Loucy (cell line): ENCODE measurements at regions not wholly inside any gene's neighbourhood (a gene's known extent, or its start where the extent isn't known, plus 50 kb on each side); places are given as distances from the start of the nearest gene placed in this dataset.

ENCODE experiments used
- CTCF ChIP-seq: fragments of 200-600 bp; sonication (generic); conservative IDR thresholded peaks from 2 replicates; pipeline ENCODE4 v1.5.1; 2014; ENCODE audit warnings: mild to moderate bottlenecking, antibody characterized with exemption, low read length
- EZH2phosphoT487 ChIP-seq: fragments of 200-600 bp; IDR thresholded peaks from 2 replicates; pipeline ENCODE4 v1.6.1; 2018; ENCODE audit warnings: antibody characterized with exemption, mild to moderate bottlenecking, moderate library complexity, borderline replicate concordance

GRCh38 chr3:168467115-168467714 is 371.5 kb upstream of the GOLIM4 start:
- TF ChIP-seq CTCF = peak; percentile 64
- no peak for TF ChIP-seq EZH2phosphoT487
